ENCODE measurements at regions not wholly inside any gene's neighbourhood (a gene's known extent, or its start where the extent isn't known, plus 50 kb on each side); places are given as distances from the start of the nearest gene placed in this dataset.

DNA sequence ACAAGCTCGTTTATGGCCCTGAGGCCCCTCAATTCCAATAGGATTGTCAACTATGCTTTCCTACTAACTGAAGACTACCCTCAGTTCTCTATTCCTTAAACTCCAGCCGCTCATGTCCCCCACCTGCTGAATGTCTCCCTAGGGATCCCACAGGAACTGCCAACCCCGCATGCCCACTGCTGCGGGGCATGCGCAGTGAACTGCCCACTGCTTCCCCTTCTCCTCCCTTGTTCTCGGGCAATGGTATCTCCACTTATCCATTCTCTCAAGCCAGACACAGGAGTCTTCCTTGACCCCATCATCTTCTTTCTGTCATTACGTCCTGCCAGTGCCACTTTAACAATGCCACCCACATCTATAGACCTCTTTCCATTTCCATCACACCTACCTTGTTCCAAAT, 90.0 kb downstream of the FGF18 start:
- TF ChIP-seq CTCF (IDR thresholded peaks at IDR 0.05; ENCODE audit: low read depth, low read length): no peak
- no peak for DNase-seq (ENCODE audit: extremely low read depth, low read depth)

- no peak for TF ChIP-seq CTCF (IDR thresholded peaks at IDR 0.05; ENCODE audit: low read depth, low read length)
Measured at GRCh38 chr5:171512397-171512796, 93.0 kb downstream of the FGF18 start.

DNA sequence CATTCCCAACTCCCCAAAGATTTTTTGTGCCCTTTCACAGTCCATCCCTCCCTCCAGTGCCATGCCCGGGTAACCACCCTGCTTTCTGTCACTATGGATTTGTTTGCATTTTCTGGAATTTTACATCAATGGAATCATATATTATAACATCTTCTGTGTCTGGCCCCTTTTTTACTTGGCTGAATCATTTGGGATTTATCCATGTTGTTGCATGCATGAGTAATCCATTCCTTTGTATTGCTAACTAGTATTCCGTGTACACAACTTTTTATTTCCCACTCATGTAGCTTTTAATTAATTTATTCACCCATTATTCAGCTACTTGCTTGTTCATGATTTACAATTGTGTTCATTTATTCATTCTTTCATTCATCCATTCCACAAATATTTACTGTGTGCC, 94.1 kb downstream of the FGF18 start:
- DNase-seq (ENCODE audit: extremely low read depth, low read depth): no peak
- TF ChIP-seq CTCF (IDR thresholded peaks at IDR 0.05; ENCODE audit: low read depth, low read length): no peak

More at GRCh38 chr5:171512397-171512796, 93.0 kb downstream of the FGF18 start:
- no peak for DNase-seq (ENCODE audit: extremely low read depth, low read depth)

GRCh38 chr5:171518916-171519315, 99.5 kb downstream of the FGF18 start:
- no peak for TF ChIP-seq CTCF (IDR thresholded peaks at IDR 0.05; ENCODE audit: low read depth, low read length)
- DNase-seq (ENCODE audit: extremely low read depth, low read depth): no peak

DNA sequence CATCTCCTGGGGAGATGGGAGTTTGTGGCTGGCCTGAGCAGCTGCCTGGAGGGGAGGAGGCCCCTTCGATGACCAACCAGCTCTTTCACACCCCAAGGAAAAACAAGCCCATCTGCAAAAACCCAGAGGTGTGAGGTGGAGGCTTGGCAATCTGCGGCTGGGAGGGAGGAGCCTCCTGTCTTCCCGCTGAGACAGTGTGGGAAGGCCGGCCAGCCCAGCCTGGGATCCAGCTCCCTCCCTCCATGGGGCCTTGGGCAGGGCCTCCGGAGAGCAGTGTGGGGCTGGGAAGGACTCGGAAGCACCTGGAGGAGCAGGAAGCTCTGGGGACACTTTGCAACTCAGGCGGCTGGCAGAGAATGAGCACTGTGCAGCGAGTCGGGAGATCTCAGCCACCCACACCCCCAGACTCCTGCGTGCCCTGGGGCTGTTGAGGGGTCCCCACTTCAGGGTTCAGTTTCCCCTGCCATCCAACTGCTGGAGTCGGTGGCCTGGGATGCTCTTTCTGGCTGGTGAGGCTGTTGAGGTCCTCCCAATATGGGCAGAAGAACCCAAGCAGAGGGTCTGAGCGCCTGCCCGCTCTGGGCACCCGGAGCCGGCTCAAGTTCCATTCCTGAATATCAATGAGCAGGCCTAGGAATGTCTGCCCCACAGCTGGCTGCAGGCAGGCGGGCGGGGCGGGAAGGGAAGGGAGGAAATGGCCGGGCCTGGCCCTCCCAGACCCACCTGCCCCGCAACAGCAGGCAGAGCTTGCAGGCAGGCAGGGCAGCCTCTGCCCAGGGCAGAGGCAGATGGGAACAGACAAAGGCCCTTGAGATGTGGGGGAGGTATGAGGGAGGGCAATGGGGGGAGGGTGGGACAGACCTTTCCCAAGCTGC, 101.1 kb downstream of the FGF18 start:
- DNase-seq (ENCODE audit: extremely low read depth, low read depth): no peak
- no peak for TF ChIP-seq CTCF (IDR thresholded peaks at IDR 0.05; ENCODE audit: low read depth, low read length)

- peak; percentile 80 for DNase-seq (ENCODE audit: extremely low read depth, low read depth)
- TF ChIP-seq CTCF (IDR thresholded peaks at IDR 0.05; ENCODE audit: low read depth, low read length): peak; percentile 16
Measured at GRCh38 chr5:171521219-171521633, 101.8 kb downstream of the FGF18 start.

DNA sequence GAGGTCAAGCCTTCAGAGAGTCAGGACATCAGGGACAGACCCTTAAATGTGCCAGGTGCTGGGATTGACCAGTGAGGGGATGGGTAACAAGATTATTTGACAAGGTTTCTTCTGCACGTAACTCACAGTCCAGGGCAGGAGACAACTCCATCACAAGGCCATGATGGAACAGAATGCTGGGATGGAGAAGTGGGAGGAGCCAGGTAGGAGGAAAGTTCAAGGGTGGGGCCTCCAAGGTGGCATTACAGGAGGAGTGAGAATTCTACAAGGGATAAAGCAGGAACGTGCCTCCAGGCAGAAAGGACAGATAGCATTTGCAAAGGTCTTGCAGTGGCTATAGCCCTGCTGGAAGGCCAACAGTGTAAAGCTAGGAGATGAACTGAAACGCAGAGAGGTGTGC, 102.2 kb downstream of the FGF18 start:
- no peak for TF ChIP-seq CTCF (IDR thresholded peaks at IDR 0.05; ENCODE audit: low read depth, low read length)
- DNase-seq (ENCODE audit: extremely low read depth, low read depth): no peak
